BJ (cell line): ENCODE measurements at regions not wholly inside any gene's neighbourhood (a gene's known extent, or its start where the extent isn't known, plus 50 kb on each side); places are given as distances from the start of the nearest gene placed in this dataset.
"Not testable (repeated sequence)": the region's sequence is repeated elsewhere in the genome, so short reads cannot be mapped to it uniquely, and the experiment has no call there.

Experiments
- CTCF ChIA-PET: fragments of 350-600 bp; formaldehyde crosslinking; extraction: SDS; loops from one replicate; lab custom pipeline; 2021; ENCODE audit warnings: antibody characterized with exemption, inconsistent platforms; lab: Yijun Ruan, JAX
- POLR2A ChIA-PET: fragments of 300-600 bp; sonication (Branson Sonifier 250); formaldehyde crosslinking; extraction: SDS; loops from one replicate; lab custom pipeline; 2021; ENCODE audit warnings: antibody characterized with exemption; lab: Charles Lee
- DNase-seq: peaks from one replicate; pipeline ENCODE4 v3.0.0-alpha.2; 2011; ENCODE audit warnings: low read depth
- H3K27me3 ChIP-seq: 2 replicates; pipeline ENCODE4 v1.6.0; 2011; ENCODE audit warnings: low read length; ENCODE audit not compliant: control insufficient read depth, insufficient read depth
- H3K36me3 ChIP-seq: 2 replicates; pipeline ENCODE4 v1.5.1; 2011; ENCODE audit warnings: low read length; ENCODE audit not compliant: control insufficient read depth, insufficient read depth
- H3K4me3 ChIP-seq: 2 replicates; pipeline ENCODE4 v1.5.1; 2011; ENCODE audit warnings: low read depth, mild to moderate bottlenecking, control low read depth, low read length
- TF ChIP-seq, protein P1 (sequence below): IDR thresholded peaks from 2 replicates; pipeline ENCODE4 v1.5.1; 2011; ENCODE audit warnings: low read depth, mild to moderate bottlenecking, control low read depth, inconsistent platforms, low read length, moderate library complexity; ENCODE audit not compliant: insufficient read depth

DNA sequence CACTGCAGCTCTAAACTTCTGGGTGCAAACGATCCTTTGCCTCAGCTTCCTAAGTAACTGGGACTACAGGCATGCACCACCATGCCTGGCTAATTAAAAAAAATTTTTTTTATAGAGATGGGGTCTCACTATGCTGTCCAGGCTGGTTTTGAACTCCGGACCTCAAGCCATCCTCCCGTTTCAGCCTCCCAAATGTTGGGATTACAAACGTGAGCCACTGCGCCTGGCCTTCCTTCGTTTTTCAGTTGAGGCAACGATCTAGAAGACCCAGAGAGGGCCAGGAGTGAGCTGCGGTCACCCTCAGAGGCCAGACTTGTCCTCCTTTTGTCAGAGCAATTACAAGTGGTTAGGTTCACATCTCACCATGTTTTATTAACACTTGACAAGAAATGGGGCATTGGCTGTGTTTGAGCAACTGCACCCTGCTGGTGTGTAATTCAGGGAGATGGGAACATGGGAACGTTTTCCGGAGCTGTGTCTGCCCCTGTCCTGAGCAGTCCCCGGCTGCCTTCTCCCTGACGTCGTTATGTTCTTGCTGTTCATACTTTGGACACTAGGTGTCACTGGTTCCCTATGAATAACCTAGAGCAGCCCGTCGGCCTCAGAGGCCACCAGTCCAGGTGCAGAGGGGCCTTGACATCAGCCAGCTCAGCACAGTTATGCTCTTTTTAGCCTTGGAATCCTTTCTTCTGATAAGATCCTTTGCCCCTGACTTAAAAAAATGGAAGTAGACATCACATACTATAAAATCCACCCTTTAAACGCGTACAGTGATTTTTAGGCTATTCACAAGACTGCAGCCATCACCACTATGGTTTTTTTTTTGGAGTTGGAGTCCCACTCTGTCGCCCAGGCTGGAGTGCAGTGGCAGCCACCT lies 375.0 kb downstream of the TYW1 start:
- POLR2A ChIA-PET: no interaction called here

DNA sequence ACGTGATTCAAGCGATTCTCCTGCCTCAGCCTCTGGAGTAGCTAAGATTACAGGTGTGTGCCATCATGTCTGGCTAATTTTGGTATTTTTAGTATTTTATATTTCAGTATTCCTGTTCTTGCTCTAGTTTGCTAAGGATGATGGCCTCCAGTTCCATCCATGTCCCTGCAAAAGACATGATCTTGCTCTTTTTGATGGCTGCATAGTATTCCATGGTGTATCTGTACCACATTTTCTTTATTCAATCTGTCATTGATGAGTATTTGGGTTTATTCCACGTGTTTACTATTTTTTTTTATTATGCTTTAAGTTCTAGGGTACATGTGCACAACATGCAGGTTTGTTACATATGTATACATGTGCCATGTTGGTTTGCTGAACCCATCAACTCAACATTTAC lies 376.8 kb downstream of the TYW1 start:
- H3K27me3 ChIP-seq, H3K36me3 ChIP-seq, POLR2A ChIA-PET, DNase-seq, H3K4me3 ChIP-seq, CTCF ChIA-PET: not testable (repeated sequence)

More for the DNA sequence above, 375.0 kb downstream of the TYW1 start:
- peaks cover 1% of the 10 kb centered on the region; the same call in 1 of the 2 replicates for H3K27me3 ChIP-seq
- H3K36me3 ChIP-seq: no peaks in the 10 kb centered on the region
- no peak overlapping the region for H3K4me3 ChIP-seq
- CTCF ChIA-PET: interaction anchor here (0.6 to 2.8 kb wide), 12 partner anchors 9 to 1910 kb away, joined by 3 to 14 read pairs (median 4); no protein-coding TSS in a partner anchor
- TF ChIP-seq, protein P1, sequence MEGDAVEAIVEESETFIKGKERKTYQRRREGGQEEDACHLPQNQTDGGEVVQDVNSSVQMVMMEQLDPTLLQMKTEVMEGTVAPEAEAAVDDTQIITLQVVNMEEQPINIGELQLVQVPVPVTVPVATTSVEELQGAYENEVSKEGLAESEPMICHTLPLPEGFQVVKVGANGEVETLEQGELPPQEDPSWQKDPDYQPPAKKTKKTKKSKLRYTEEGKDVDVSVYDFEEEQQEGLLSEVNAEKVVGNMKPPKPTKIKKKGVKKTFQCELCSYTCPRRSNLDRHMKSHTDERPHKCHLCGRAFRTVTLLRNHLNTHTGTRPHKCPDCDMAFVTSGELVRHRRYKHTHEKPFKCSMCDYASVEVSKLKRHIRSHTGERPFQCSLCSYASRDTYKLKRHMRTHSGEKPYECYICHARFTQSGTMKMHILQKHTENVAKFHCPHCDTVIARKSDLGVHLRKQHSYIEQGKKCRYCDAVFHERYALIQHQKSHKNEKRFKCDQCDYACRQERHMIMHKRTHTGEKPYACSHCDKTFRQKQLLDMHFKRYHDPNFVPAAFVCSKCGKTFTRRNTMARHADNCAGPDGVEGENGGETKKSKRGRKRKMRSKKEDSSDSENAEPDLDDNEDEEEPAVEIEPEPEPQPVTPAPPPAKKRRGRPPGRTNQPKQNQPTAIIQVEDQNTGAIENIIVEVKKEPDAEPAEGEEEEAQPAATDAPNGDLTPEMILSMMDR: peak; percentile 79
- peak; percentile 4 for DNase-seq

DNA sequence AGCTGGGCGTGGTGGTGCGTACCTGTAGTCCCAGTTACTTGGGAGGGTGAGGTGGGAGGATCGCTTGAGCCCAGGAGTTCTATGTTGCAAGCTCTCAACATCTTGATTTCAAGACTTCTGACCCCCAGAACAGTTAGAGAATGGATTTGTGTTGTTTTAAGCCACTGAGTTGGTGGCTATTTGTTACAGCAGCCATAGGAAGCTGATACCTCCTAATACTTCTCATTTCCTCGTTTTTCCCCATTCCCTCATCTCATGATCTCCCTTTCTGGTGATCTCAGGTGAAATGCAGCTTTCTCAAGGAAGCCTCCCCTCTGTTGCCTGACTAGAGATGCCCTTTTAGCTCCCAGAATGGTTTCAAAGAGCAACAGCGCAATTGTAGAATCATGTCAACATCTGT lies 378.8 kb downstream of the TYW1 start:
- no peak overlapping the region for H3K4me3 ChIP-seq
- no peak for DNase-seq
- TF ChIP-seq, protein P1: no peak
- H3K27me3 ChIP-seq: peaks cover 1% of the 10 kb centered on the region; the same call in 1 of the 2 replicates
- CTCF ChIA-PET: interaction anchor here (1.2 kb wide), 1 partner anchor 30 kb away, joined by 4 read pairs; no protein-coding TSS in a partner anchor
- H3K36me3 ChIP-seq: no peaks in the 10 kb centered on the region
- POLR2A ChIA-PET: no interaction called here

- ChIA-PET POLR2A (no interaction called here), CTCF (interaction anchor here (0.6 to 3.4 kb wide), 10 partner anchors 11 to 247 kb away, joined by 3 to 41 read pairs (median 3); no protein-coding TSS in a partner anchor)
- TF ChIP-seq, protein P1: peak; percentile 88
Observed at GRCh38 chr7:67377939-67378862, 381.6 kb downstream of the TYW1 start.

DNA sequence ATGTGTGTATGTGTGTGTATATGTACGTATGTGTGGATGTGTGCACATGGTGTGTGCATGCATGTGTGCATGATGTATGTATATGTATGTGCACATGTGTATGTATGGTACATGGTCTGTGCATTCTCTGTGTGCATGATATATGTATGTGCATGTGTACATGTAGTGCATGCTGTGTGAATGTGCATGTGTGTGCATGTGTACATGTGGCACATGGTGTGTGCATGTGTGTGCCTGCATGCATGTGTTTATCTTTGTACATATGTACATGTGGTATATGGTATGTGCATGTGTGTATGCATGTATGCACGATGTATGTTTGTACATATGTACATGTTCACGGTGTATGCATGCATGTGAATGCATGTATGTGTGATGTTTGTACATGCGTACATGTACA lies 383.7 kb downstream of the TYW1 start:
- no peak for DNase-seq
- Histone ChIP-seq H3K4me3 (no peak overlapping the region), H3K36me3 (no peaks in the 10 kb centered on the region), H3K27me3 (no peaks in the 10 kb centered on the region)
- TF ChIP-seq, protein P1: no peak
- CTCF ChIA-PET: interaction anchor here (3.4 kb wide), 1 partner anchor 9 kb away, joined by 41 read pairs; no protein-coding TSS in a partner anchor
- POLR2A ChIA-PET: no interaction called here

More at GRCh38 chr7:67377939-67378862, 381.6 kb downstream of the TYW1 start:
- no peak overlapping the region for H3K4me3 ChIP-seq
- no peaks in the 10 kb centered on the region for H3K27me3 ChIP-seq
- H3K36me3 ChIP-seq: no peaks in the 10 kb centered on the region
- no peak for DNase-seq
